Hepatocyte (in vitro differentiated cells): ENCODE measurements at regions not wholly inside any gene's neighbourhood (a gene's known extent, or its start where the extent isn't known, plus 50 kb on each side); places are given as distances from the start of the nearest gene placed in this dataset.
"Not testable (repeated sequence)": the region's sequence is repeated elsewhere in the genome, so short reads cannot be mapped to it uniquely, and the experiment has no call there.

Experiments used
- DNase-seq: peaks from one replicate; pipeline ENCODE4 v3.0.0-alpha.2; 2016; ENCODE audit warnings: low spot score
- H2AFZ ChIP-seq: fragments of 200-600 bp; sonication (generic); 2 replicates; pipeline ENCODE4 v1.6.0; 2016; ENCODE audit warnings: antibody characterized with exemption, mild to moderate bottlenecking
- H3K27ac ChIP-seq: fragments of 200-600 bp; sonication (generic); 2 replicates; pipeline ENCODE4 v1.5.1; 2016; ENCODE audit warnings: mild to moderate bottlenecking
- H3K27me3 ChIP-seq: fragments of 200-600 bp; sonication (generic); 2 replicates; pipeline ENCODE4 v1.6.1; 2016
- H3K36me3 ChIP-seq: fragments of 200-600 bp; sonication (generic); replicated peaks from 2 replicates; pipeline ENCODE4 v1.5.1; 2016; ENCODE audit warnings: low read depth; ENCODE audit not compliant: insufficient read depth
- H3K4me1 ChIP-seq: fragments of 200-600 bp; sonication (generic); 2 replicates; pipeline ENCODE4 v1.5.1; 2016; ENCODE audit warnings: mild to moderate bottlenecking, moderate library complexity; ENCODE audit not compliant: insufficient read depth
- H3K4me2 ChIP-seq: fragments of 200-600 bp; sonication (generic); 2 replicates; pipeline ENCODE4 v1.6.0; 2016
- H3K4me3 ChIP-seq: fragments of 200-600 bp; sonication (generic); 2 replicates; pipeline ENCODE4 v1.5.1; 2016; ENCODE audit warnings: mild to moderate bottlenecking
- H3K79me2 ChIP-seq: fragments of 200-600 bp; sonication (generic); 2 replicates; pipeline ENCODE4 v1.6.0; 2017; ENCODE audit warnings: mild to moderate bottlenecking
- H3K9me2 ChIP-seq: fragments of 200-600 bp; sonication (generic); replicated peaks from 2 replicates; pipeline ENCODE4 v1.6.0; 2017; ENCODE audit warnings: mild to moderate bottlenecking; ENCODE audit not compliant: insufficient read depth
- H3K9me3 ChIP-seq: fragments of 200-600 bp; sonication (generic); 2 replicates; pipeline ENCODE4 v1.5.1; 2016; ENCODE audit warnings: low read depth, mild to moderate bottlenecking
- H4K20me1 ChIP-seq: fragments of 200-600 bp; sonication (generic); 2 replicates; pipeline ENCODE4 v1.6.0; 2016; ENCODE audit warnings: mild to moderate bottlenecking; ENCODE audit not compliant: insufficient read depth, poor library complexity, severe bottlenecking
- CTCF ChIP-seq: fragments of 200-600 bp; sonication (generic); IDR thresholded peaks from 2 replicates; pipeline ENCODE4 v1.5.1; 2016; ENCODE audit warnings: antibody characterized with exemption, mild to moderate bottlenecking; ENCODE audit not compliant: poor library complexity
- EZH2 ChIP-seq: fragments of 200-600 bp; sonication (generic); IDR thresholded peaks from 2 replicates; pipeline ENCODE4 v1.6.1; 2016; ENCODE audit warnings: antibody characterized with exemption, mild to moderate bottlenecking, borderline replicate concordance
- EZH2phosphoT487 ChIP-seq: fragments of 200-600 bp; sonication (generic); IDR thresholded peaks from one replicate; pipeline ENCODE4 v1.6.1; 2018; ENCODE audit warnings: antibody characterized with exemption, mild to moderate bottlenecking, low read depth, moderate library complexity; ENCODE audit not compliant: unreplicated experiment, severe bottlenecking
- WGBS: methylation state at CpG from one replicate; pipeline ENCODE4 v1.1.6; 2016; ENCODE audit warnings: low lambda C conversion rate; ENCODE audit errors: missing lambda C conversion rate; 5-methylcytosine and 5-hydroxymethylcytosine counted together

GRCh38 chr12:23140710-23141109 is 515.7 kb downstream of the ETNK1 start:
- no peaks in the 10 kb centered on the region for H3K4me1 ChIP-seq
- TF ChIP-seq CTCF (no peak), EZH2phosphoT487 (no peak), EZH2 (no peak)
- no peak overlapping the region for H3K4me3 ChIP-seq
- H3K27me3 ChIP-seq: no peaks in the 10 kb centered on the region
- H3K27ac ChIP-seq: no peak overlapping the region
- no peaks in the 10 kb centered on the region for H3K9me3 ChIP-seq
- no peak overlapping the region for H3K4me2 ChIP-seq
- H2AFZ ChIP-seq: no peak overlapping the region
- no peaks in the 10 kb centered on the region for H3K9me2 ChIP-seq
- H3K36me3 ChIP-seq: no peaks in the 10 kb centered on the region
- DNase-seq: no peak
- H3K79me2 ChIP-seq: no peaks in the 10 kb centered on the region
- no peaks in the 10 kb centered on the region for H4K20me1 ChIP-seq

- Histone ChIP-seq H3K4me2 (no peak overlapping the region), H3K9me2 (no peaks in the 10 kb centered on the region), H3K4me3 (no peak overlapping the region), H4K20me1 (no peaks in the 10 kb centered on the region), H3K27ac (no peak overlapping the region), H3K4me1 (no peaks in the 10 kb centered on the region), H3K27me3 (no peaks in the 10 kb centered on the region), H3K36me3 (no peaks in the 10 kb centered on the region), H3K79me2 (no peaks in the 10 kb centered on the region), H3K9me3 (no peaks in the 10 kb centered on the region), H2AFZ (no peak overlapping the region)
- TF ChIP-seq EZH2phosphoT487: no peak
- TF ChIP-seq EZH2: no peak
- TF ChIP-seq CTCF: no peak
- no peak for DNase-seq
Observed at GRCh38 chr12:23141335-23141734, 516.4 kb downstream of the ETNK1 start.

GRCh38 chr12:23146070-23146469 is 521.1 kb downstream of the ETNK1 start:
- not testable (repeated sequence) for H4K20me1 ChIP-seq, H2AFZ ChIP-seq, H3K36me3 ChIP-seq, H3K4me2 ChIP-seq, H3K79me2 ChIP-seq, H3K27me3 ChIP-seq, H3K9me3 ChIP-seq, H3K9me2 ChIP-seq, H3K4me3 ChIP-seq, H3K27ac ChIP-seq, H3K4me1 ChIP-seq, DNase-seq
- 96% methylated on average over 15 of the region's 15 CpGs for WGBS

- H3K9me2 ChIP-seq: no peaks in the 10 kb centered on the region
- no peaks in the 10 kb centered on the region for H4K20me1 ChIP-seq
- 61% methylated on average over 2 of the region's 2 CpGs for WGBS
- H3K27ac ChIP-seq: no peak overlapping the region
- no peaks in the 10 kb centered on the region for H3K79me2 ChIP-seq
- H3K36me3 ChIP-seq: no peaks in the 10 kb centered on the region
- no peak overlapping the region for H3K4me2 ChIP-seq
- H3K27me3 ChIP-seq: no peaks in the 10 kb centered on the region
- no peaks in the 10 kb centered on the region for H3K9me3 ChIP-seq
- H3K4me3 ChIP-seq: no peak overlapping the region
- TF ChIP-seq EZH2: no peak
- TF ChIP-seq CTCF: no peak
- TF ChIP-seq EZH2phosphoT487: no peak
- DNase-seq: no peak
- no peak overlapping the region for H2AFZ ChIP-seq
- no peaks in the 10 kb centered on the region for H3K4me1 ChIP-seq
Observed at GRCh38 chr12:23168459-23168858, 543.5 kb downstream of the ETNK1 start.
